ENCODE measurements at regions not wholly inside any gene's neighbourhood (a gene's known extent, or its start where the extent isn't known, plus 50 kb on each side); places are given as distances from the start of the nearest gene placed in this dataset.

DNA sequence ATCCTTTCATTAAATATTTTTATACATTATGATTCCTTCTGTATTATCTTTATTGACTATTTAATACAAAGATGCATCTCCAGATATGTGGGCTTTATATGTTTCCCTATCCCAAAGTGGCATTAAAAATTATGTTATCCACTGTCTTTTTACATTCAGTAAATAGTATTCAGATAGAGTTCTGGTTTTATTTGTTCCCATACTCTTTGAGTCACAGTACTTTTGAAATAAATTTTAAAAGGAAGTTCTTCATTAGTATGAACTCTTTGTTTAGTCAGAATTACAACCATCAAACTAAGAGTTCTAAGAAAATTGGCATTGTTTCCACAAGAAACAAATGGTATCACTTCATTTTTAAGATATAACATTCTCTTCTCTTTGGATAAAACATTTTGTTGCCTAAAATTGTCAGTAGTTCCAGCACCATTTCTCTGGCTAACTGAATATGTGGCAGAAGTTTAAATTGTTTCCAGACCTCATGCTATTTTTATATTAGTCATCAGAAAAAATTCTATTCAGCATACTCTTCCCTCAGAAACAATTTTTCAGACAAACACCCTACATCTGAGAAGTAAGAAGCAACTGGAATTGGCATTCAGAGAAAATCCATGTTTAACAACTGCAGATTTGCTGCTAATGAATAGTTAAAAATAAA is 88.5 kb upstream of the COL5A2 start:
- Histone ChIP-seq H3K27me3 (ENCODE audit: control insufficient read depth, insufficient read depth, low read length) (no peaks in the 10 kb centered on the region), H3K9ac (ENCODE audit: low read length) (no peak overlapping the region), H3K4me3 (ENCODE audit: low read depth, low read length) (no peak overlapping the region), H3K4me1 (ENCODE audit: control insufficient read depth, insufficient read depth, low read length) (no peaks in the 10 kb centered on the region), H3K27ac (ENCODE audit: low read depth, low read length) (no peak overlapping the region), H3K36me3 (ENCODE audit: control insufficient read depth, insufficient read depth, low read length) (no peaks in the 10 kb centered on the region), H3K9me3 (ENCODE audit: control insufficient read depth, insufficient read depth, low read depth, low read length) (peaks cover 16% of the 10 kb centered on the region; the same call in 1 of the 2 replicates)

DNA sequence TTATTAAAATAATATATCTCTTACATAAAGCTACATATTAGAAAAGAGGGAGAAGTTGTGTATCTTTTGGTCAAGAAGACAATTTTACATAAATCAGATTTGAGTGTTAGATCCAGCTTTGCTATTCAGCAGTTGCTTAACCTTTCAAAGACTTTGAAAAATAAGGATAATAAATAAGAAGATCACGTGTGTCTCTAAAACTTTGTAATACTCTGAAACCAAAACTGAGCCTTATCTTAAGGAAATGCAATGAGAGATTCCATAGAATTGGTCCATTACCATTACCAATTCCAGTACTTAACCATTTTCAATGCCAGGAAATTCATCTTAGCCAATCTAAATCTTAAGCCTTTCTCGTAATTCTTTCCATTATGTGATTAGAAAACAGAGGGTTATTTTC is 89.2 kb upstream of the COL5A2 start:
- H3K9ac ChIP-seq (ENCODE audit: low read length): no peak overlapping the region
- H3K27me3 ChIP-seq (ENCODE audit: control insufficient read depth, insufficient read depth, low read length): no peaks in the 10 kb centered on the region
- no peaks in the 10 kb centered on the region for H3K4me1 ChIP-seq (ENCODE audit: control insufficient read depth, insufficient read depth, low read length)
- H3K9me3 ChIP-seq (ENCODE audit: control insufficient read depth, insufficient read depth, low read depth, low read length): peaks cover 16% of the 10 kb centered on the region; the same call in 1 of the 2 replicates
- no peak overlapping the region for H3K27ac ChIP-seq (ENCODE audit: low read depth, low read length)
- H3K4me3 ChIP-seq (ENCODE audit: low read depth, low read length): no peak overlapping the region
- no peaks in the 10 kb centered on the region for H3K36me3 ChIP-seq (ENCODE audit: control insufficient read depth, insufficient read depth, low read length)

DNA sequence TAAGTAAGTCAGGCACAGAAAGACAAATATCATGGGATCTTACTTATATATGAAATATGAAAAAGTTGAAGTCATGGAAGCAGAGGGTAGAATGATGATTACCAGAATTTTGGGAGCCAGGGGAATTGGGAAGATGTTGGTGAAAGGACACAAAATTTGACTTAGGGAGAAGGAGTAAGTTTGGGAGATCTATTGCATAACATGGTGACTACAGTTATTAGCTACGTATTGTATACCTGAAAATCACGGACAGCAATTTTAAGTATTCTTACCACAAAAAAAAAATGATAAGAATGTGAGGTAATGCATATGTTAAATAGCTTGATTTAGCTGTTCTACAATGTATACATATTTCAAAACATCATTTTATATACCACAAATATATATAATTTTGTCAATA is 94.2 kb upstream of the COL5A2 start:
- no peaks in the 10 kb centered on the region for H3K36me3 ChIP-seq (ENCODE audit: control insufficient read depth, insufficient read depth, low read length)
- H3K27ac ChIP-seq (ENCODE audit: low read depth, low read length): no peak overlapping the region
- H3K4me3 ChIP-seq (ENCODE audit: low read depth, low read length): no peak overlapping the region
- no peak overlapping the region for H3K9ac ChIP-seq (ENCODE audit: low read length)
- H3K4me1 ChIP-seq (ENCODE audit: control insufficient read depth, insufficient read depth, low read length): no peaks in the 10 kb centered on the region
- no peaks in the 10 kb centered on the region for H3K27me3 ChIP-seq (ENCODE audit: control insufficient read depth, insufficient read depth, low read length)
- H3K9me3 ChIP-seq (ENCODE audit: control insufficient read depth, insufficient read depth, low read depth, low read length): no peaks in the 10 kb centered on the region

DNA sequence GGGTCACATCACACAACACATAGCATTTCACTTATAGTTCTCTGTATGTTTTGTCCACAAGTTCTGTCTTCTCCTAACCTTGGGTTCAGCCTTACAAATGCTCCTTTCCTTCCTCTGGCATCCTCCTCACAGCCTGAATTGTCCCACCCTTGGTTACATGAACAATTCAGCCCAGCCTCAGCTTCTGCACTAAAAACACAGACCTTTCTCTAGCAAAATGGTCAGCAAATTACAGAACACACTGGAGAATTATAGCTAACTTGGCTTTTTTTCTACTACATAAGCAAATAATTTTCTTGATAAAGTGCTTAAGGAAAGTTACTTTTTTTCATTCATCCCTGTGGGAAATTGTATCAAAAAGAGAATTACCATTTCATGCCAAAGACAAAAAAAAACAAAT is 94.8 kb upstream of the COL5A2 start:
- Histone ChIP-seq H3K9me3 (ENCODE audit: control insufficient read depth, insufficient read depth, low read depth, low read length) (no peaks in the 10 kb centered on the region), H3K4me1 (ENCODE audit: control insufficient read depth, insufficient read depth, low read length) (no peaks in the 10 kb centered on the region), H3K36me3 (ENCODE audit: control insufficient read depth, insufficient read depth, low read length) (no peaks in the 10 kb centered on the region), H3K4me3 (ENCODE audit: low read depth, low read length) (no peak overlapping the region), H3K27ac (ENCODE audit: low read depth, low read length) (no peak overlapping the region), H3K27me3 (ENCODE audit: control insufficient read depth, insufficient read depth, low read length) (no peaks in the 10 kb centered on the region), H3K9ac (ENCODE audit: low read length) (no peak overlapping the region)

DNA sequence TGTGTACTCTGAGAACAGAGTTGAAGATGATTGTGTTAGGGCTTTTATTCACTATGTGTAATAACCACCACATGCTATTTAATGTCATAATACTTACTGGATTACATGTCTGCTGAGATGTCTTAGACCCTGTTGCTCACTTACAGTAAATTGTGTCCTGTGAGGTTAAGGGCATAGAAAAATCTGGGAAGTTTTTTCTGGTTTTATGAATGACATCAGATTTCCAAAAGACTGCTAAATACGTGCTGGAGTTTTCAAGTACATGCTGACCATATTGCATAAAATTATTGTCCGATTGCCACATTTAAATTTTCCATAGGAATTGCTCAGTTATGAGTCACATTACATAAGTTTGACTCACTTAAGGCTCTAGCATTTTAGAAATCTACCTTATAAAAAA is 96.7 kb upstream of the COL5A2 start:
- Histone ChIP-seq H3K27me3 (ENCODE audit: control insufficient read depth, insufficient read depth, low read length) (no peaks in the 10 kb centered on the region), H3K27ac (ENCODE audit: low read depth, low read length) (no peak overlapping the region), H3K36me3 (ENCODE audit: control insufficient read depth, insufficient read depth, low read length) (no peaks in the 10 kb centered on the region), H3K9ac (ENCODE audit: low read length) (no peak overlapping the region), H3K9me3 (ENCODE audit: control insufficient read depth, insufficient read depth, low read depth, low read length) (0 out of 2 replicates have a peak, but pooled peaks cover 2% of the 10 kb centered on the region), H3K4me1 (ENCODE audit: control insufficient read depth, insufficient read depth, low read length) (no peaks in the 10 kb centered on the region), H3K4me3 (ENCODE audit: low read depth, low read length) (no peak overlapping the region)

DNA sequence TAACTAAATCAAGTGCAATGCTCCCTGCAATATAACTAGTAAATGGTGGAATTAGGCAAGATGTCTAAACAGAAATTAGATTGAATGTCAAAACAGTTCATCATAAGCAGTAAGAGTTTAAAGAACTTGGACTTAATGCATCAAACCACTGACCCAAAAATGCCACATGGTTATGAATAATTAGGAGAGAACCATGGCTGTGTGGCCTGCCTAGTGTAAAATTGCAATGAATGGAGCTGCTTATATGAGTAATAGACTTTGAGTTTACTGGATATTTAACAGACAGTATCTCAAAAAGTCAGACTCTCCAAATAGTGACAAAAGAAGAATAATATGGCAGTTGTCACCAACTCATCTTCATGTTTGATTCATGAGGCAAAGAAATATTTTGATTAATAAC is 101.6 kb upstream of the COL5A2 start:
- Histone ChIP-seq H3K36me3 (ENCODE audit: control insufficient read depth, insufficient read depth, low read length) (no peaks in the 10 kb centered on the region), H3K4me3 (ENCODE audit: low read depth, low read length) (no peak overlapping the region), H3K4me1 (ENCODE audit: control insufficient read depth, insufficient read depth, low read length) (peaks cover 2% of the 10 kb centered on the region; the same call in 1 of the 2 replicates), H3K9ac (ENCODE audit: low read length) (no peak overlapping the region), H3K27me3 (ENCODE audit: control insufficient read depth, insufficient read depth, low read length) (no peaks in the 10 kb centered on the region), H3K27ac (ENCODE audit: low read depth, low read length) (no peak overlapping the region), H3K9me3 (ENCODE audit: control insufficient read depth, insufficient read depth, low read depth, low read length) (0 out of 2 replicates have a peak, but pooled peaks cover 2% of the 10 kb centered on the region)

DNA sequence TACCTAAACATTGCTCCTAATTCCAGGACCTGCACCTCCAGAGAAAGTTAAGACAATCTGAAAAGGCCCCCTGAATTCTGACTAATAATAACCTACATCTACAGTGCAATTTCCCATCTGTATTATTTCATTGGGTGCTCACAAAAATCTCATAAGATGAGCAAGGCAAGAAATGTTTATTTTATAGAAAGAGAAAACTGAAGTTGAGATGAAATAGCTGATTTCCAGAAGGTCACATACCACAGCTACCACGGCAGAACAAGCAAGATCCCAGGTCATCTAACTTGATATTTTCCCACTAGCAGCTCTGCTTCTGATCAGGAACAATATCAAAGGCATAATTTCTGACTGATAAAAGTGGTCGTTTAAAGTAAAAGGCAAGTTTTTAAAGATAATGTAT is 105.8 kb upstream of the COL5A2 start:
- Histone ChIP-seq H3K27ac (ENCODE audit: low read depth, low read length) (no peak overlapping the region), H3K9me3 (ENCODE audit: control insufficient read depth, insufficient read depth, low read depth, low read length) (peaks cover 6% of the 10 kb centered on the region; the same call in 1 of the 2 replicates), H3K27me3 (ENCODE audit: control insufficient read depth, insufficient read depth, low read length) (no peaks in the 10 kb centered on the region), H3K9ac (ENCODE audit: low read length) (no peak overlapping the region), H3K36me3 (ENCODE audit: control insufficient read depth, insufficient read depth, low read length) (no peaks in the 10 kb centered on the region), H3K4me1 (ENCODE audit: control insufficient read depth, insufficient read depth, low read length) (peaks cover 13% of the 10 kb centered on the region; the same call in 1 of the 2 replicates), H3K4me3 (ENCODE audit: low read depth, low read length) (no peak overlapping the region)

DNA sequence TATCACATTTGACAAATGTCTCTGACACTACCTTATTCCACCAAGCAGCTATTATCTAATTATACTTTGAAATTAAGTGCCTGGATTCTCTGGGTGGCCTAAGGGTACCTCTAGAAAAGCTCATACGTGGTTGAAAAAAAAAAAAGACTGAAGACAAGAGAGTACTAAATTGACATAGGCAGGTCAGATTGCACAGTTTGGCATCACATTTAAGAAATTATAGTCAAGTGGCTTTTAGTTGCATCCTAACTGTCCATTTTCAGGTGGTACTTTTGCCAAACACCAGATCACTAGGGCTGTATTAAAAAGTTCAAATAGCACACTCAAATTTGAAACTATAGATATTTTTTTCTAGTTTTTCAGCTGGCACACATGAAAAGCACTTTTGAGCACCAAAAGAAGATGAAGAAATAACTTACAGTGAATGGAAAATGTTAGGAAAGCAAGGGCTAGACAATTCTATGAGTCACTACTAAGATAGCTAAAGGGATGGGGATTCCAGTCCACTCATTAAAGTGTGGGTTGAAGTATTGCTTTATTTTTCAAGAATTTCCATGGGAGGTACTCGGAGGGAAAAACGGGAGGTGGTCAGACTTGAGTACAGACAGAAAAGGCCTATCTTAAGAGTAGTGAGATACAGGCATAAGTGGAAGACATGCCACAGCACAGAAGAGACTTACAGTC is 106.5 kb upstream of the COL5A2 start:
- H3K9me3 ChIP-seq (ENCODE audit: control insufficient read depth, insufficient read depth, low read depth, low read length): peaks cover 6% of the 10 kb centered on the region; the same call in 1 of the 2 replicates
- H3K4me3 ChIP-seq (ENCODE audit: low read depth, low read length): no peak overlapping the region
- H3K27me3 ChIP-seq (ENCODE audit: control insufficient read depth, insufficient read depth, low read length): no peaks in the 10 kb centered on the region
- no peak overlapping the region for H3K9ac ChIP-seq (ENCODE audit: low read length)
- H3K27ac ChIP-seq (ENCODE audit: low read depth, low read length): no peak overlapping the region; the same call in 1 of the 2 replicates
- H3K36me3 ChIP-seq (ENCODE audit: control insufficient read depth, insufficient read depth, low read length): no peaks in the 10 kb centered on the region
- H3K4me1 ChIP-seq (ENCODE audit: control insufficient read depth, insufficient read depth, low read length): peaks cover 13% of the 10 kb centered on the region; the same call in 1 of the 2 replicates

DNA sequence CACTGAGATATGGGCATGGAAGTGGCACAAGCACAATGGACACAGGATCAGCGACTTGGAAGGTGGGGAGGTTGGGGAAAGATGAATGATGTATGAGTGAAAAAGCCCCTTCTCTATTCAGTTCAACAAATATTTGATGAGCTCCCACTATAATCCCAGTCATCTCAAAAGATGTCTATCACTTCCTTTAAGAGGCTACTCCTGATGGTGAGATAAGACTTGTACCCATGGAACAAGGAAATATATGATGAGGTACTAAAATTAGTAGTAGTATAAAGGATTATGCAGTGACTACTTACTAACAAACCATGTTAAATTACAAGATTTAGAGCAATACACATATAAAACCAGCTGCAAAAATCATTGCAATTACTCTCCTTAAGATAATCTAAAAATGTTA is 107.8 kb upstream of the COL5A2 start:
- peaks cover 6% of the 10 kb centered on the region; the same call in 1 of the 2 replicates for H3K9me3 ChIP-seq (ENCODE audit: control insufficient read depth, insufficient read depth, low read depth, low read length)
- no peak overlapping the region for H3K9ac ChIP-seq (ENCODE audit: low read length)
- no peaks in the 10 kb centered on the region for H3K27me3 ChIP-seq (ENCODE audit: control insufficient read depth, insufficient read depth, low read length)
- H3K36me3 ChIP-seq (ENCODE audit: control insufficient read depth, insufficient read depth, low read length): no peaks in the 10 kb centered on the region
- H3K4me1 ChIP-seq (ENCODE audit: control insufficient read depth, insufficient read depth, low read length): peaks cover 13% of the 10 kb centered on the region; the same call in 1 of the 2 replicates
- H3K4me3 ChIP-seq (ENCODE audit: low read depth, low read length): no peak overlapping the region
- 0 out of 2 replicates have a peak overlapping the region, but pooled peaks have one; percentile 26 for H3K27ac ChIP-seq (ENCODE audit: low read depth, low read length)

DNA sequence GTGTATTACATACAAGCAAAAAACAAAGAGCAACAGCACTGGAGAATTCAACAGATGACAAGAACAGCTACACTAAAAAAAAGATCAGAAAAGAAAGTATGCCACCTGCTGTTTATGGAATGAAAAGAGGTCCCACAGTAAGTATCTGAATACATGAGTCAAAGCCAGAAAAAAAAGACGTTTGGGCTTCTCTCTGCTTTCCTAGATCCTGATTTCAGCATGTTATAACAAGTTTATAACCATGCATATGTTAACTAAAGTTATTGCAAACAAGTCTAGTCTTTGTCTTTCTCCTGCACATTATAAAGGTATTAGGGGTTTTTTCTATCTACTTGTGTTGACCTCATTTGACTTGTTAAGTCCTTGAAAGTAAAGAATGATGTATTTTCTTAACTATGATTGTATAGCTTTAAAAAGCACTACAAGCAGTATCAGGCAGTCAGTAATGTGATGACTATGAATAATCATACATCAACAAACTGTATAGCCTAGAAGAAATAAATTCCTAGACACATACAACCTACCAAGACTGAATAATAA is 108.5 kb upstream of the COL5A2 start:
- H3K27me3 ChIP-seq (ENCODE audit: control insufficient read depth, insufficient read depth, low read length): no peaks in the 10 kb centered on the region
- no peak overlapping the region for H3K27ac ChIP-seq (ENCODE audit: low read depth, low read length)
- H3K4me3 ChIP-seq (ENCODE audit: low read depth, low read length): no peak overlapping the region
- peaks cover 13% of the 10 kb centered on the region; the same call in 1 of the 2 replicates for H3K4me1 ChIP-seq (ENCODE audit: control insufficient read depth, insufficient read depth, low read length)
- H3K9me3 ChIP-seq (ENCODE audit: control insufficient read depth, insufficient read depth, low read depth, low read length): peaks cover 6% of the 10 kb centered on the region; the same call in 1 of the 2 replicates
- no peaks in the 10 kb centered on the region for H3K36me3 ChIP-seq (ENCODE audit: control insufficient read depth, insufficient read depth, low read length)
- no peak overlapping the region for H3K9ac ChIP-seq (ENCODE audit: low read length)

DNA sequence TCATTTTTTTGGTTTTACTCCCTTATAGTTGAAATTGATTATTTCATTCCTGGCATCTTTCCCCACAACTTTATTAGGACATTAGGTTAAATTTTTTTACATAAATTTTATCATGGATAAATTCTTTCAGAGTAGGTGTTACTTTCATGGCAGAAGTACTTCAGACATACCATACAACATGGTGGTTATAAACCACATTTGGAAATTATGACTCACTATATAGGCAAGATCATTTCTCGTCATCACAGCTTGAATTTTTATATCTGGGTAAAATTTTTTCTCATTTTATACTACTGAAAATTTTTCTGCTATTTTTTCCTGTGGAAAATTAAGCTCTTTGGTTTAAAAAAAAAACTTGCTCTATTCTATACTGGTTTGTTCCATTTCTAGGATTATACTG is 111.9 kb upstream of the COL5A2 start:
- no peaks in the 10 kb centered on the region for H3K27me3 ChIP-seq (ENCODE audit: control insufficient read depth, insufficient read depth, low read length)

More for the DNA sequence above, 111.9 kb upstream of the COL5A2 start:
- peaks cover 6% of the 10 kb centered on the region; the same call in 1 of the 2 replicates for H3K9me3 ChIP-seq (ENCODE audit: control insufficient read depth, insufficient read depth, low read depth, low read length)
- H3K27ac ChIP-seq (ENCODE audit: low read depth, low read length): no peak overlapping the region
- H3K9ac ChIP-seq (ENCODE audit: low read length): no peak overlapping the region
- H3K4me3 ChIP-seq (ENCODE audit: low read depth, low read length): no peak overlapping the region
- no peaks in the 10 kb centered on the region for H3K36me3 ChIP-seq (ENCODE audit: control insufficient read depth, insufficient read depth, low read length)
- peaks cover 9% of the 10 kb centered on the region; the same call in 1 of the 2 replicates for H3K4me1 ChIP-seq (ENCODE audit: control insufficient read depth, insufficient read depth, low read length)
